ENCODE measurements at regions not wholly inside any gene's neighbourhood (a gene's known extent, or its start where the extent isn't known, plus 50 kb on each side); places are given as distances from the start of the nearest gene placed in this dataset.

- TF ChIP-seq CTCF (optimal IDR thresholded peaks at IDR 0.05 in 1 of 3, IDR thresholded peaks at IDR 0.05 in 1 of 3, conservative IDR thresholded peaks at IDR 0.05 in 1 of 3; ENCODE audit: extremely low read depth in 1 of 3, insufficient read depth in 2 of 3, low read length in 3 of 3) (no peak), EZH2 (IDR thresholded peaks at IDR 0.05; ENCODE audit: low read length) (no peak)
Measured at GRCh38 chr22:34769361-34769760, 296.6 kb upstream of the ISX start.

All from keratinocyte (primary cell).